Activated CD4-positive, alpha-beta T cell treated with anti-CD3 and anti-CD28 coated beads, Interleukin-10, Interleukin-2, amounts not matched to agents 100 ng/mL and 50 ng/mL, durations not matched to agents 16 hours and 8 hours (primary cell): ENCODE measurements at regions not wholly inside any gene's neighbourhood (a gene's known extent, or its start where the extent isn't known, plus 50 kb on each side); places are given as distances from the start of the nearest gene placed in this dataset.

ENCODE experiments used
- DNase-seq: peaks from one replicate; pipeline ENCODE4 v3.0.0-alpha.2; 2020

GRCh38 chr2:18752667-18753422 is 163.5 kb upstream of the NT5C1B start:
- DNase-seq = no peak

GRCh38 chr2:18752022-18752493 is 162.7 kb upstream of the NT5C1B start:
- DNase-seq = no peak

GRCh38 chr2:18750672-18751554 is 161.5 kb upstream of the NT5C1B start:
- DNase-seq = no peak

- DNase-seq = peak; percentile 29
These were observed 160.7 kb upstream of the NT5C1B start for GRCh38 chr2:18749912-18750526.

- no peak for DNase-seq
These were observed 156.3 kb upstream of the NT5C1B start for GRCh38 chr2:18745431-18746272.

GRCh38 chr2:18741895-18742732 is 152.7 kb upstream of the NT5C1B start:
- DNase-seq = no peak

- DNase-seq = no peak
These were observed 151.8 kb upstream of the NT5C1B start for GRCh38 chr2:18741191-18741590.

- DNase-seq = no peak
These were observed 151.1 kb upstream of the NT5C1B start for GRCh38 chr2:18740474-18740881.

GRCh38 chr2:18731666-18732065 is 142.3 kb upstream of the NT5C1B start:
- no peak for DNase-seq

- no peak for DNase-seq
These were observed 135.2 kb upstream of the NT5C1B start for GRCh38 chr2:18724371-18725145.

- DNase-seq = no peak
These were observed 133.8 kb upstream of the NT5C1B start for GRCh38 chr2:18723219-18723618.

GRCh38 chr2:18722101-18722500 is 132.7 kb upstream of the NT5C1B start:
- no peak for DNase-seq

GRCh38 chr2:18721038-18721922 is 131.9 kb upstream of the NT5C1B start:
- DNase-seq = no peak

- no peak for DNase-seq
These were observed 130.8 kb upstream of the NT5C1B start for GRCh38 chr2:18719978-18720775.

- DNase-seq = no peak
These were observed 118.9 kb upstream of the NT5C1B start for GRCh38 chr2:18708203-18708715.

GRCh38 chr2:18706001-18706400 is 116.6 kb upstream of the NT5C1B start:
- no peak for DNase-seq

- DNase-seq = no peak
These were observed 114.9 kb upstream of the NT5C1B start for GRCh38 chr2:18704276-18704675.

GRCh38 chr2:18703555-18703954 is 114.2 kb upstream of the NT5C1B start:
- no peak for DNase-seq

GRCh38 chr2:18701981-18702380 is 112.6 kb upstream of the NT5C1B start:
- DNase-seq = no peak
